Panc1 (cell line): ENCODE measurements at regions not wholly inside any gene's neighbourhood (a gene's known extent, or its start where the extent isn't known, plus 50 kb on each side); places are given as distances from the start of the nearest gene placed in this dataset.

ENCODE experiments used
- ATAC-seq: fragments of 200-7000 bp; cut with Tn5 transposase; 2 replicates; pipeline ENCODE4 v1.9.1; 2020; ENCODE audit warnings: mild to moderate bottlenecking, moderate library complexity
- BruUV-seq: library from RNA; stranded (reverse); fragments of 400-500 nt; replicated peaks from 2 replicates; lab custom pipeline; 2021; lab: Mats Ljungman, UMichigan
- CTCF ChIA-PET: fragments of 300-600 bp; sonication (Branson Sonifier 250); formaldehyde crosslinking; loops from one replicate; lab custom pipeline; 2022; ENCODE audit warnings: antibody characterized with exemption; lab: Charles Lee
- POLR2A ChIA-PET: fragments of 300-600 bp; sonication (Branson Sonifier 250); formaldehyde crosslinking; loops from one replicate; lab custom pipeline; 2022; ENCODE audit warnings: antibody characterized with exemption; lab: Charles Lee
- DNase-seq: peaks from one replicate; pipeline ENCODE4 v3.0.0-alpha.2; 2010; ENCODE audit warnings: low read depth, low spot score
- H3K27ac ChIP-seq: 2 replicates; pipeline ENCODE4 v1.5.1; 2011; ENCODE audit warnings: mild to moderate bottlenecking, low read length, inconsistent platforms
- H3K27me3 ChIP-seq: fragments of 200-500 bp; sonication (Bioruptor generic); 2 replicates; pipeline ENCODE4 v1.6.0; 2014; ENCODE audit warnings: low read length, inconsistent platforms; ENCODE audit not compliant: control insufficient read depth, insufficient read depth
- H3K36me3 ChIP-seq: fragments of 200-500 bp; sonication (Bioruptor generic); 2 replicates; pipeline ENCODE4 v1.5.1; 2014; ENCODE audit warnings: inconsistent platforms, mild to moderate bottlenecking, low read length, moderate library complexity; ENCODE audit not compliant: control insufficient read depth, insufficient read depth
- H3K4me1 ChIP-seq: 2 replicates; pipeline ENCODE4 v1.5.1; 2011; ENCODE audit warnings: inconsistent platforms, mild to moderate bottlenecking, low read length, moderate library complexity; ENCODE audit not compliant: control insufficient read depth, insufficient read depth
- H3K4me3 ChIP-seq, 2 experiments: 2 replicates each; pipeline ENCODE4 v1.5.1; 2011 to 2012; ENCODE audit warnings: low read depth in 2 of 2, low read length in 2 of 2, mild to moderate bottlenecking in 2 of 2, inconsistent platforms in 1 of 2, moderate library complexity in 1 of 2
- H3K9me3 ChIP-seq: fragments of 200-500 bp; sonication (Bioruptor generic); 2 replicates; pipeline ENCODE4 v1.5.1; 2014; ENCODE audit warnings: low read depth, mild to moderate bottlenecking, inconsistent platforms, low read length, moderate library complexity; ENCODE audit not compliant: control insufficient read depth, insufficient read depth
- CTCF ChIP-seq: fragments of 450-650 bp; IDR thresholded peaks from 2 replicates; pipeline ENCODE4 v1.5.1; 2017; ENCODE audit warnings: mild to moderate bottlenecking
- POLR2AphosphoS5 ChIP-seq: IDR thresholded peaks from 2 replicates; pipeline ENCODE4 v1.6.1; 2012; ENCODE audit warnings: mild to moderate bottlenecking, low read depth, low read length, moderate library complexity
- REST ChIP-seq, 2 experiments: IDR thresholded peaks; 2 replicates each; pipeline ENCODE4 v1.6.1; 2011 to 2012; ENCODE audit warnings: low read depth in 2 of 2, control low read depth in 1 of 2, low read length in 1 of 2, mild to moderate bottlenecking in 1 of 2, moderate library complexity in 1 of 2; ENCODE audit not compliant: insufficient read depth in 1 of 2
- SIN3A ChIP-seq: IDR thresholded peaks from 2 replicates; pipeline ENCODE4 v1.6.1; 2012; ENCODE audit warnings: low read depth, mild to moderate bottlenecking, low read length, moderate library complexity, borderline replicate concordance; ENCODE audit not compliant: insufficient read depth
- TCF7L2 ChIP-seq: IDR thresholded peaks from 2 replicates; pipeline ENCODE4 v1.6.1; 2011; ENCODE audit warnings: mild to moderate bottlenecking, low read depth, low read length, inconsistent platforms
- in situ Hi-C: cut with HindIII; loops from 2 replicates; pipeline ENCODE4 v1.10.0; 2016; ENCODE audit warnings: low sequenced_read_pairs, low pct_unique_long_range_greater_than_20kb
- intact Hi-C: fragments of 100-400 bp; cut with micrococcal nuclease; formaldehyde crosslinking; loops from one replicate; pipeline ENCODE4 v1.10.0; 2022; ENCODE audit not compliant: unreplicated experiment

GRCh38 chr10:128896963-128897362, 570.1 kb upstream of the MGMT start:
- Histone ChIP-seq H3K9me3 (no peaks in the 10 kb centered on the region), H3K4me3 (no peak overlapping the region), H3K36me3 (no peaks in the 10 kb centered on the region), H3K4me1 (no peaks in the 10 kb centered on the region), H3K27me3 (peaks cover 6% of the 10 kb centered on the region; the same call in 1 of the 2 replicates), H3K27ac (no peak overlapping the region)
- in situ Hi-C loops (no loop called here), intact Hi-C loops (no loop called here)
- CTCF ChIA-PET: no interaction called here
- ATAC-seq: no peak
- no TSS peak for BruUV-seq
- DNase-seq: no peak
- TF ChIP-seq TCF7L2 (no peak), CTCF (no peak), REST (IDR thresholded peaks at IDR 0.05; ENCODE audit: insufficient read depth in 1 of 2, low read depth in 2 of 2, low read length in 1 of 2) (no peak), SIN3A (no peak), POLR2AphosphoS5 (no peak)
- POLR2A ChIA-PET: no interaction called here

- H3K27me3 ChIP-seq: peaks cover 6% of the 10 kb centered on the region; the same call in 1 of the 2 replicates
- H3K4me3 ChIP-seq: no peak overlapping the region
- H3K4me1 ChIP-seq: no peaks in the 10 kb centered on the region
- no peak for TF ChIP-seq POLR2AphosphoS5
- no peak for TF ChIP-seq SIN3A
- no peak for TF ChIP-seq REST (IDR thresholded peaks at IDR 0.05; ENCODE audit: insufficient read depth in 1 of 2, low read depth in 2 of 2, low read length in 1 of 2)
- TF ChIP-seq CTCF: no peak
- no peak for TF ChIP-seq TCF7L2
- ChIA-PET POLR2A (no interaction called here), CTCF (no interaction called here)
- no peaks in the 10 kb centered on the region for H3K36me3 ChIP-seq
- ATAC-seq: no peak
- H3K27ac ChIP-seq: no peak overlapping the region
- intact Hi-C loops: no loop called here
- no peaks in the 10 kb centered on the region for H3K9me3 ChIP-seq
- no TSS peak for BruUV-seq
- DNase-seq: no peak
- in situ Hi-C loops: no loop called here
Measured at GRCh38 chr10:128897401-128898129, 569.5 kb upstream of the MGMT start.
